HepG2 (cell line): ENCODE measurements at regions not wholly inside any gene's neighbourhood (a gene's known extent, or its start where the extent isn't known, plus 50 kb on each side); places are given as distances from the start of the nearest gene placed in this dataset.

Experiments
- ATAC-seq: fragments of 200-7000 bp; cut with Tn5 transposase; 3 replicates; pipeline ENCODE4 v1.9.1; 2020; ENCODE audit warnings: mild to moderate bottlenecking, moderate library complexity
- BruUV-seq: library from RNA; stranded (reverse); fragments of 400-500 nt; replicated peaks from 2 replicates; lab custom pipeline; 2021; lab: Mats Ljungman, UMichigan
- CTCF ChIA-PET: fragments of 300-600 bp; formaldehyde crosslinking; extraction: SDS; loops from one replicate; lab custom pipeline; 2021; ENCODE audit warnings: low total read pairs, inconsistent platforms, low intra/inter-chr PET ratio; lab: Yijun Ruan, JAX
- POLR2A ChIA-PET: fragments of 350-600 bp; sonication (Branson Sonifier 250); formaldehyde crosslinking; loops from one replicate; lab custom pipeline; 2020; ENCODE audit warnings: antibody characterized with exemption, inconsistent platforms; lab: Yijun Ruan, JAX
- DNase-seq: peaks from one replicate; pipeline ENCODE4 v3.0.0-alpha.2; 2015; ENCODE audit warnings: low spot score
- FAIRE-seq: peaks from 3 replicates; lab custom pipeline; 2011; peaks lifted over from hg19 to GRCh38; lab: Jason Lieb, UNC
- H2AFZ ChIP-seq: one replicate; pipeline ENCODE4 v1.6.1; 2011; ENCODE audit warnings: low read length, inconsistent platforms
- H3K27ac ChIP-seq: fragments of 300-600 bp; 3 replicates; pipeline ENCODE4 v1.8.0; 2011; ENCODE audit warnings: mixed run types, mild to moderate bottlenecking, mixed read lengths, low read length, inconsistent platforms; ENCODE audit not compliant: insufficient read depth; ENCODE audit errors: extremely low read length
- H3K27me3 ChIP-seq, 2 experiments: fragments of 200-600 bp in 1 of 2; 2 replicates in 1 of 2; 3 replicates in 1 of 2; pipeline versions ENCODE4 v1.6.0 to v1.8.0; 2011; ENCODE audit warnings: low read length in 2 of 2, mild to moderate bottlenecking in 2 of 2, moderate library complexity in 2 of 2, inconsistent platforms in 1 of 2; ENCODE audit not compliant: insufficient read depth in 2 of 2, control insufficient read depth in 1 of 2
- H3K36me3 ChIP-seq, 2 experiments: fragments of 200-600 bp in 1 of 2; replicated peaks in 1 of 2; 2 replicates in 1 of 2; 3 replicates in 1 of 2; pipeline versions ENCODE4 v1.5.1 to v1.8.0; 2011; ENCODE audit warnings: low read length in 2 of 2, inconsistent platforms in 1 of 2; ENCODE audit not compliant: insufficient read depth in 2 of 2, control insufficient read depth in 1 of 2
- H3K4me1 ChIP-seq: 2 replicates; pipeline ENCODE4 v1.5.1; 2012; ENCODE audit warnings: low read length, inconsistent platforms; ENCODE audit not compliant: insufficient read depth
- H3K4me2 ChIP-seq: 2 replicates; pipeline ENCODE4 v1.6.0; 2011; ENCODE audit warnings: low read depth, low read length, inconsistent platforms
- H3K4me3 ChIP-seq, 3 experiments: fragments of 200-600 bp in 1 of 3; sonication (generic), shearing (Covaris generic) in 1 of 3; replicated peaks in 1 of 3; 2 replicates each; pipeline ENCODE4 v1.5.1; 2011 to 2016; ENCODE audit warnings: low read length in 3 of 3, inconsistent platforms in 2 of 3, low read depth in 2 of 3, mild to moderate bottlenecking in 2 of 3, control low read depth in 1 of 3, mixed read lengths in 1 of 3; ENCODE audit not compliant: insufficient read depth in 1 of 3
- H3K79me2 ChIP-seq: one replicate; pipeline ENCODE4 v1.6.1; 2011; ENCODE audit warnings: low read length, inconsistent platforms; ENCODE audit not compliant: insufficient read depth
- H3K9ac ChIP-seq: 2 replicates; pipeline ENCODE4 v1.6.0; 2011; ENCODE audit warnings: mild to moderate bottlenecking, low read depth, low read length, inconsistent platforms; ENCODE audit not compliant: insufficient read depth
- H3K9me3 ChIP-seq: 2 replicates; pipeline ENCODE4 v1.5.1; 2012; ENCODE audit warnings: mild to moderate bottlenecking, low read length
- H4K20me1 ChIP-seq: 2 replicates; pipeline ENCODE4 v1.6.0; 2011; ENCODE audit warnings: inconsistent platforms, mild to moderate bottlenecking, low read length, moderate library complexity; ENCODE audit not compliant: insufficient read depth
- ARNT2 ChIP-seq: sonication (generic); formaldehyde crosslinking; IDR thresholded peaks from 2 replicates; pipeline ENCODE4 v1.8.0; 2022; ENCODE audit warnings: mild to moderate bottlenecking, low read depth, missing genetic modification reagents, moderate library complexity
- CENPX ChIP-seq: sonication (generic); formaldehyde crosslinking; IDR thresholded peaks from 2 replicates; pipeline ENCODE4 v1.9.0; 2021; ENCODE audit warnings: mild to moderate bottlenecking, missing genetic modification reagents, moderate library complexity
- KDM5A ChIP-seq: fragments of 200-600 bp; sonication (generic); IDR thresholded peaks from 2 replicates; pipeline ENCODE4 v1.7.0; 2018; ENCODE audit warnings: antibody characterized with exemption, mild to moderate bottlenecking, low read length, borderline replicate concordance
- KLF16 ChIP-seq, 2 experiments: sonication (generic) in 1 of 2; formaldehyde crosslinking in 1 of 2; IDR thresholded peaks; 2 replicates each; pipeline versions ENCODE4 v1.6.1 to v1.8.0; 2016 to 2023; ENCODE audit warnings: missing genetic modification reagents in 2 of 2, missing compliant biosample characterization in 1 of 2
- KMT2B ChIP-seq: IDR thresholded peaks from 2 replicates; pipeline ENCODE4 v1.6.1; 2016; ENCODE audit warnings: missing genetic modification reagents, missing compliant biosample characterization
- MIER2 ChIP-seq: IDR thresholded peaks from 2 replicates; pipeline ENCODE4 v1.6.1; 2016; ENCODE audit warnings: missing biosample characterization, missing genetic modification reagents
- SMAD3 ChIP-seq: sonication (generic); formaldehyde crosslinking; IDR thresholded peaks from 2 replicates; pipeline ENCODE4 v1.4.0; 2020; ENCODE audit warnings: missing genetic modification reagents
- TAF15 ChIP-seq: fragments of 200-400 bp; formaldehyde crosslinking; IDR thresholded peaks from one replicate; pipeline ENCODE4 v1.6.1; 2018; ENCODE audit warnings: mild to moderate bottlenecking, low read depth, low read length; ENCODE audit not compliant: poor library complexity, severe bottlenecking
- XRCC5 ChIP-seq: fragments of 200-400 bp; formaldehyde crosslinking; optimal IDR thresholded peaks from 2 replicates; pipeline ENCODE3; 2017; ENCODE audit warnings: mild to moderate bottlenecking, low read length
- ZFP41 ChIP-seq: sonication (generic); formaldehyde crosslinking; IDR thresholded peaks from 2 replicates; pipeline ENCODE4 v1.4.0; 2020; ENCODE audit warnings: mild to moderate bottlenecking, missing genetic modification reagents, borderline replicate concordance
- ZNF160 ChIP-seq: sonication (generic); formaldehyde crosslinking; IDR thresholded peaks from 2 replicates; pipeline ENCODE4 v1.8.0; 2022; ENCODE audit warnings: mild to moderate bottlenecking, inconsistent platforms, missing genetic modification reagents
- ZNF335 ChIP-seq: sonication (generic); formaldehyde crosslinking; IDR thresholded peaks from 2 replicates; pipeline ENCODE4 v1.4.0; 2020; ENCODE audit warnings: missing genetic modification reagents
- ZNF761 ChIP-seq: sonication (generic); formaldehyde crosslinking; conservative IDR thresholded peaks from 2 replicates; pipeline ENCODE4 v1.4.0; 2020; ENCODE audit warnings: mild to moderate bottlenecking, missing genetic modification reagents
- WGBS: methylation state at CpG from one replicate; pipeline ENCODE4 v1.1.6; 2017; ENCODE audit warnings: low lambda C conversion rate; 5-methylcytosine and 5-hydroxymethylcytosine counted together
- in situ Hi-C: cut with HindIII; loops from 2 replicates; pipeline ENCODE4 v1.10.0; 2017; ENCODE audit warnings: low pct_unique_long_range_greater_than_20kb; ENCODE audit not compliant: extremely low pct_ligation_motif_present
- intact Hi-C: fragments of 100-400 bp; cut with micrococcal nuclease; formaldehyde crosslinking; loops from one replicate; pipeline ENCODE4 v1.10.0; 2022; ENCODE audit not compliant: unreplicated experiment
- TF ChIP-seq, protein P1 (sequence below): sonication (generic); formaldehyde crosslinking; IDR thresholded peaks from 2 replicates; pipeline ENCODE4 v1.5.0; 2020; ENCODE audit warnings: mild to moderate bottlenecking, missing genetic modification reagents
- TF ChIP-seq, protein P2 (sequence below): sonication (generic); formaldehyde crosslinking; IDR thresholded peaks from 2 replicates; pipeline ENCODE4 v1.4.0; 2020; ENCODE audit warnings: missing genetic modification reagents, mild to moderate bottlenecking, borderline replicate concordance
- TF ChIP-seq, protein P3 (sequence below): sonication (generic); formaldehyde crosslinking; IDR thresholded peaks from 2 replicates; pipeline ENCODE4 v1.4.0; 2020; ENCODE audit warnings: missing genetic modification reagents

DNA sequence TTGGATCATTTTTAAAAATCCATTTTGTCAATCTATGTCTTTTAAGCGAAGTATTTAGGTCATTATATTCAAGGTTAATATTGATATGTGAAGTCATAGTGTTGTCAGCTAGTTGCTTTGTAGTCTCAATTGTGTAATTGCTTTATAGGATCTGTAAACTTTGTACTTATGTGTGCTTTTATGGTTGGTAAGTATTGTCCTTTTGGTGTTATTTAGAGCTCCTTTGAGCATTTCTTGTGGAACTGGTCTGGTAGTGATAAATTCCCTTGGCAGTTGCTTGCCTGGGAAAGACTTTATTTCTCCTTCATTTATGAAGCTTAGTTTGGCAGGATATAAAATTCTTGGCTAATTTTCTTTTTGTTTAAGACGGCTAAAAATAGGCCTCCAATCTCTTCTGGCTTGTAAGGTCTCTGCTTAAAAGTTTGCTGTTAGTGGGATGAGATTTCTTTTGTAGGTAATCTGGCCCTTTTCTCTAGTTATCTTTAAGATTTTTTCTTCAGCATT is 368.8 kb downstream of the SPRY2 start:
- Histone ChIP-seq H2AFZ (no peak overlapping the region), H3K4me2 (no peak overlapping the region), H3K9ac (no peak overlapping the region), H3K4me3 (no peak overlapping the region), H3K27ac (no peak overlapping the region), H3K79me2 (no peaks in the 10 kb centered on the region), H3K27me3 (no peaks in the 10 kb centered on the region), H3K9me3 (peaks cover 71% of the 10 kb centered on the region), H4K20me1 (no peaks in the 10 kb centered on the region), H3K36me3 (no peaks in the 10 kb centered on the region), H3K4me1 (no peaks in the 10 kb centered on the region)
- TF ChIP-seq KMT2B (no peak), ZFP41 (CRISPR knock-in tag) (no peak), ZNF160 (CRISPR knock-in tag) (no peak), SMAD3 (no peak), ARNT2 (CRISPR knock-in tag) (no peak), KLF16 (CRISPR knock-in tag; IDR thresholded peaks at IDR 0.05) (no peak), KDM5A (no peak), MIER2 (no peak), CENPX (CRISPR knock-in tag) (no peak), ZNF761 (no peak), ZNF335 (CRISPR knock-in tag) (no peak), TAF15 (no peak), XRCC5 (no peak)
- TF ChIP-seq, protein P1, sequence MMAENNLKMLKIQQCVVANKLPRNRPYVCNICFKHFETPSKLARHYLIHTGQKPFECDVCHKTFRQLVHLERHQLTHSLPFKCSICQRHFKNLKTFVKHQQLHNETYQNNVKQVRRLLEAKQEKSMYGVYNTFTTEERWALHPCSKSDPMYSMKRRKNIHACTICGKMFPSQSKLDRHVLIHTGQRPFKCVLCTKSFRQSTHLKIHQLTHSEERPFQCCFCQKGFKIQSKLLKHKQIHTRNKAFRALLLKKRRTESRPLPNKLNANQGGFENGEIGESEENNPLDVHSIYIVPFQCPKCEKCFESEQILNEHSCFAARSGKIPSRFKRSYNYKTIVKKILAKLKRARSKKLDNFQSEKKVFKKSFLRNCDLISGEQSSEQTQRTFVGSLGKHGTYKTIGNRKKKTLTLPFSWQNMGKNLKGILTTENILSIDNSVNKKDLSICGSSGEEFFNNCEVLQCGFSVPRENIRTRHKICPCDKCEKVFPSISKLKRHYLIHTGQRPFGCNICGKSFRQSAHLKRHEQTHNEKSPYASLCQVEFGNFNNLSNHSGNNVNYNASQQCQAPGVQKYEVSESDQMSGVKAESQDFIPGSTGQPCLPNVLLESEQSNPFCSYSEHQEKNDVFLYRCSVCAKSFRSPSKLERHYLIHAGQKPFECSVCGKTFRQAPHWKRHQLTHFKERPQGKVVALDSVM (CRISPR knock-in tag) = no peak
- TF ChIP-seq, protein P2, sequence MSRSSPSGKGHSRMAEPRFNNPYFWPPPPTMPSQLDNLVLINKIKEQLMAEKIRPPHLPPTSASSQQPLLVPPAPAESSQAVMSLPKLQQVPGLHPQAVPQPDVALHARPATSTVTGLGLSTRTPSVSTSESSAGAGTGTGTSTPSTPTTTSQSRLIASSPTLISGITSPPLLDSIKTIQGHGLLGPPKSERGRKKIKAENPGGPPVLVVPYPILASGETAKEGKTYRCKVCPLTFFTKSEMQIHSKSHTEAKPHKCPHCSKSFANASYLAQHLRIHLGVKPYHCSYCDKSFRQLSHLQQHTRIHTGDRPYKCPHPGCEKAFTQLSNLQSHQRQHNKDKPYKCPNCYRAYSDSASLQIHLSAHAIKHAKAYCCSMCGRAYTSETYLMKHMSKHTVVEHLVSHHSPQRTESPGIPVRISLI (CRISPR knock-in tag) = no peak
- TF ChIP-seq, protein P3, sequence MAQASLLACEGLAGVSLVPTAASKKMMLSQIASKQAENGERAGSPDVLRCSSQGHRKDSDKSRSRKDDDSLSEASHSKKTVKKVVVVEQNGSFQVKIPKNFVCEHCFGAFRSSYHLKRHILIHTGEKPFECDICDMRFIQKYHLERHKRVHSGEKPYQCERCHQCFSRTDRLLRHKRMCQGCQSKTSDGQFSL (CRISPR knock-in tag) = no peak
- ATAC-seq (no peak), FAIRE-seq (no peak), DNase-seq (no peak)
- ChIA-PET CTCF (no interaction called here), POLR2A (no interaction called here)
- in situ Hi-C loops = no loop called here
- intact Hi-C loops = loop anchor here (1.0 kb wide), 1 partner anchor 44 kb away; no protein-coding TSS in a partner anchor
- no TSS peak for BruUV-seq
- 1% methylated on average over 2 of the region's 2 CpGs for WGBS
